Umbilical cord (tissue), 1 donor: ENCODE measurements at regions not wholly inside any gene's neighbourhood (a gene's known extent, or its start where the extent isn't known, plus 50 kb on each side); places are given as distances from the start of the nearest gene placed in this dataset.

Source experiments
- DNase-seq: peaks from one replicate; pipeline ENCODE4 v3.0.0-alpha.2; 2015; ENCODE audit warnings: low spot score

DNA sequence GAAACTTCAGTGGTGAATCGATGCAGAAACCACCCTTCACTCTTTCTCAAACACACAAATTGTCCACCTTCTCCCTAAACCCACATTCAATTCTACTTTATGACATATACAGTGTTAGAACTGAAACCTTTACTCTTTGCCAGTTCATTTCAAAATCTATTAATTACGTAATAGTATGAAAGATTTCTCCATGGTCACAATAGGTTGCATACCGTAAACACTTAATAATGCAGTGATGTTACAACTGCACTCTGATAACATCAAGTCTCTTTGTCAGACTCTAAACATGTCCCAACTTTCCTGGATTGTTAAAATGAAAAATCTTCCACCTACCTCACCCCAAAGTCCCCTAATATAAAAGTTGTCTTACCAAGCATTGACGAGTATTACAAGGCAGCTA is 111.8 kb upstream of the PROK2 start:
- no peak for DNase-seq

DNA sequence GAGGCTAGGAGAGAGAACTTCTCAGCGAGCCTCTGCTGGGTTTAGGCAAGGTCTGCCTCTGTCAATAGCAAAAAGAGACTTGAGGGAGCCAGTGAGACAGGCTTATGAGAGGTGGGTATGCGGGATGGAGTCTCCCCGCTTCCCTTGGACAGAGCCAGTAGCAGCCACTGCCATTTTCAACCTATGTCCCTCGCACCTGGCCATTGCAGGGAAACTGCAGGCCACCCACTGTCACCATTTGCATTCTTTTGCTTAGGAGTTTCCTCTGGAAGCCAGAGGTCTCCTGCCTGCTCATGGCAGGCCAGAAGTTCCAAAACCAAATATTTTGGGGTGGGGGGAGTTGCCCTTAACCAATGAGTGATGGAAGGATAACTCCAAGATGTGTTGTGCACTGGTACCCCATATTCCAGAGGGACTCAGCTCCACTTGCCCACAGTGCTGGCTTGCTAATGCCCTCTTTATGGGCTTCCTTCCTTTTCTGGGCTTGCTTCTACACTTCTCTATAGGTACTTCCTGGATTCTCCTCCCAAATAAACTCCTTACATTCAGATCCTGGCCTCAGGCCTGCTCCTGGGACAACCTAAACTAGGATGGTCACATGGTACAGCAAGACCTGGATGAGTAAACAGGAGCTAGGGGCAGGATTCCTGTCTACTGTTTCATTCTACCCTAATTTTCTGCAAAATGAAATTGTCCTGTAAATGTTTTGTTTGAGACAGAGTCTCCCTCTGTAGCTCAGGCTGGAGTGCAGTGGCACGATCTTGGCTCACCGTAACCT is 108.9 kb upstream of the PROK2 start:
- DNase-seq = no peak

DNA sequence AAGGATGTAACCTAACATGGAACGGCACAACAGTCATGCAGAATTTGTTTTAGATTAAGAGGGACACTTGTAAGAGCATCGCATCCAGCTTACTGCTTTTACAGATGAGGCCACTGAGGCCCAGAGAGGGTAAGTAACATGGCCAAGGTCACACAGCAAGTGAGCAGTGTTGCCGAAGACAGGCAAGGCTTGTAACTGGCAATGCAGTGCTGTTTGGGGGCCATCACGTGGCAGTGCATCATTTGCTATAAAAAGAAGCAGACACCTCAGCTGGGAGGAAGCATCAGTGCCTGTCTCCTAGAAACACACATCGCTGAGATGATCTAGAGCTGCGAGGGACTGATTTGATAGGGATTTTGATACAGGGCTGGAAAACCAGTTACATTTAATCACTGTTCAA is 108.2 kb upstream of the PROK2 start:
- DNase-seq = no peak

DNA sequence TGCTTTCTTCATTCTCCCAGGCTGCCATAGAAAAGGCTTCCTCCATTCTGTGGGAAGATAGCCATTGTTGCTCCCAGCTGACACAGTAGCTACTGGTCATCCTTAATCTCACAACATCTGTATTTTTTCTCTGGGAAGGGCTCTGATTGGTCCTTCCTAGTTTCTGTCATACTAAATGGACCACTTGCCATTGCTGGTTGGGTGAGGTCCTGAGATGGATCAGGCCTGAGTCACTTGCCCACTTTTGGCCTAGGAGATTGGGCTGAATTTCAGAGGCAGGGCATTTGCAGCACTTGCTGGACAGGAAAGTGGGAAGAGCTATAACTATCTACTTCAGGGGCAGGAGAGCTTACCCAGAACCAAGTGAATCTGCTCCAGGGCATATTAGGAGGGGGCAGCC is 106.5 kb upstream of the PROK2 start:
- no peak for DNase-seq

DNA sequence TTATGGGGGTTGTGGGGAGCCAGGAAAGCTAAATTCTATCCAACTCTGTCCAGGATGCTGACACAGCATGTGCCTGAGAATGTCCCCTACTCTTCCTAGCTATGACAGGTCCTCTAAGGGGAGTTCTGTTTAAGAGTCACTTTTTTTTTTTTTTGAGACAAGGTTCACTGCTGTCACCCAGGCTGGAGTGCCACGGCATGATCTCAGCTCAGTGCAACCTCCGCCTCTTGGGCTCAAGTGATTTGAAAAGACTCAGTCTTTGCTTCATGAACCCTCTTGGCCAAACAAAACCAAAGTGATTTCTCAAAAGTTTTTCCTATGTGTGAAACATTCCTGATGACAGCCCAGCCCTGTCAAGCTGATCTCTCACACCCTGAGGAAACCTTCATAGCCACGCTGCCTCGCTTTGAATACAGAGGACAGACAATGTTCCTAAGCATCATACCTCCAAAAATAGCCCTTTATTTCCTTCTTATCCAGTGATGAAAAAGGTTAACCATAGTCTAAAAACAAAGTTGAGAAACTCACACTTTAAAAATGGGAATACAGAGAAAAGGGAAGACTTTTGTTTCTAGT is 105.5 kb upstream of the PROK2 start:
- DNase-seq = no peak

DNA sequence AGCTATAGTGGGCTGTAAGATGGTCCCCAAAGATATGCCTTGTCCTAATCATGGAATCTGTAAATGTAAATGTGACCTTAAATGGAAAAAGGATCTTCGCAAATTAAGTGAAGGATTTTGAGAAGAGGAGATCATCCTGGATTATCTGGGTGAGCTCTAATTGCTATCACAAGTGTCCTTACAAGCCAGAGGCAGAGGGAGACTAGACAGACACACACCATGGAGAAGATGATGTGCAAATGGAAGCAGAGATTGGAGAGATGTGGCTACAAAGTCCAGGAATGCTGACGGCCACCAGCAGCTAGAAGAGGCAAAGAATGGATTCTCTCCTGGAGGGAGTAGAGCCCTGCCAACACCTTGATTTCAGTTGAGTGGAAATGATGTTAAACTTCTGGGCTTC is 102.3 kb upstream of the PROK2 start:
- no peak for DNase-seq

DNA sequence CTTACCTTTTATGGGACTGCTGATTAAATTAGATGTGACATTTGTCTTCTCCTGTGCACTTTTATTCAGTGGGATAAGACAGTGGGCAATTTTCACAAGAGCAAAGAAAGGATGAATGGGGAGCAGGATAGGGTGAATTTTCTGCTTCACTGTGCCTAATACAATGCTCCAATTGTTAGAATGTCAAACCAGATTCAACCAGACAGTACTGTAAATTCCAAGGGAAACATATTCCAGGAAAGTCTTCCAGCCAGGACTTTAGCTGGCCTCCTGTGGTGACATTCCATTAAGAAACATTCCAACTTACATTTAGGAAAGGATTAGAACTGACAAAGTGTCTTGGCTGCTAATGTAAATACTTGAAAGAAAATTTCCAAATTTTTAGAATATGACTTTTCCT is 100.1 kb upstream of the PROK2 start:
- DNase-seq = no peak

DNA sequence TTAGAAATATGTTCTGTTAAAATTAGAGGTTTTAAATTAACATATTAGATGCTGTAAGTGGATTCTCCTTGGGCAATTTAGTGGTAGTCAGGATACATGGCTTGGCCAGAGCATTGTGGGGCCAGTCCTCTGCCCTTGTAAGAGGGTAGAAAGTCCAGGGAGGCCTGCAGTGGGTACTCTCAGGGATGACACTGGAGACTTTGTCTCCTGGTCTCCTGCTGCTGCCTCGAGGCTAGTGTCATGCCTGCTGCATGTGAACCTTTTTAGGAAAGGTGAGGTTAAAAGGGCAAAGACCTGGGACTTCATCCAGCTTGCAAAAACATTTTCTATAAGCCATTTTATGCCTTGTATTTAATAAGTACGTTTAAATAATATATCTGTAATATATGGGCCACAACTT is 96.8 kb upstream of the PROK2 start:
- DNase-seq = no peak

DNA sequence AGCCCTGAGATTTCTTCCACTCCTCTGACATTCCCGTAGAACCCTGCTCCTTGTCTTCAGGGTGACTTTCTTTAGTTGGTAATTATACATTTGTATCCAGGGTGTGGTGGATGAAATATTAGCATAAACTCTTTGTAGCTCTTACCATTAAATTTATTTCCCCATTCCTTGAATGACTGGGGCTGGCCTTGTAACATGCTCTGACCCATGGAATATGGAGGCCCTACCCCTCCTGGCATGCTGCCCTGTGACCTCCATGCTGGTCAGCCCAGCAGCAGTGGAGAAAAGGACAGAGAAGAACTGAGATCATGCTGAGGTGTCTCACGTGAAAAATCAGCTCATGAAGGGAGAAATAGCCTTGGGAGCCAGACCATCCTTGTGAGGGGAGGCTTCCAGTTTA is 96.1 kb upstream of the PROK2 start:
- DNase-seq = no peak

DNA sequence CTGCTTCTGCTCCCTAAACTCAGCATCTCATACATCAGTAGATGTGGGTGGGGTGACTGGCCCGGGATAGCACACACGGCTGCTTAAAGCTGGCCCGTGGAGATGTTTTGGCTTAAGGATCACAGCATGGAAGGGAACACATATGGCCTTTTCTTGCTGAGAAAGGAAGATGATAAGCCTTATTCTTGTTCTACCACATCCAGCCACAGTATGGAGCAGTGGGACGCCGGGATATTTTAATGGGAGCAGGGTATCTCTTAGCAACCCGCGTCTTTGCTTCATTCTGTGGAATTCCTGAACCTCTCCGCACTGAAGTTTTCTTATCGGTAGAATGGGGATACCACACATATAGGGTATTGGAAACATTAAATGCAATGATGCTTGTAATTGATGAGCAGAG is 94.1 kb upstream of the PROK2 start:
- DNase-seq = no peak

DNA sequence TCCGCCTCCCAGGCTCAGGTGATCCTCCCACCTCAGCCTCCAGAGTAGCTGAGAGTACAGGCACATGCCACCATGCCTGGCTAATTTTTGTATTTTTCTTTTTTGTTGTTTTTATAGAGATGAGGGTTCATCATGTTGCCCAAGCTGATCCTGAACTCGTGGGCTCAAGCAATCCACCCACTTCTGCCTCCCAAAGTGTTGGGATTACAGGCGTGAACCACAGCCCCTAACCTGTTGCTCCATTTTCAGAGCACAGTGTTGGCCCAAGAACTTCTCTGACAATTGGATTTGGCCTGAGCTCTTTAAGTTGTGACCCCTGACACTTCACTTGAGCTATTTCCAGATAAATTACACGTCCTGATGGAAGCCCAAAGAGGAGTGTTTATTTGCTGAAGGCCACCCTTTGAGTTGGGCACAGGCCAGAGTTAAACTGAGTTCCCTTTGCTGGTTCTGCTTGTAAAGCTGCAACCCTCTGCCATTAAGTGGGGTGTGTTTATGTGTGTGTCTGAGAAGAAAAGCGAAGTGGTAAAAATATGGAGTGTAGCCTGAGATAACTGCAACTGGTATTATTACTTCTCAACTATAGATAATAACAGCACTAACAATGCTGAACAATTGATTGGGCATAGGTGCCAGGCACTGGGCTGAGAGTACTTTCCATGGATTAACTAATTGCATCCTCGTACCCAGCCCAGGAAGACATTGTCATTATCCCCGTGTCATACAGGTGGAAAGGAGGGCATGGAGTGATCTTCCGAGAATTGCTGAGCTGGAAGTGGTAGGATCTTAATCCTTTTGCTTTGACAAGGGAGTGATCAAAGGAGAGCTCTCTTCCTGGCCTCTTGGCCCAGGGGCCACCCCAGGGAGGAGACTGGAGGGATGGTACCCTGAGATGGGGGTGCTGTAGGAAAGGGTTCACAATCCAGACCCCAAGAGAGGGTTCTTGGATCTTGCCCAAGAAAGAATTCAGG is 91.5 kb upstream of the PROK2 start:
- no peak for DNase-seq

DNA sequence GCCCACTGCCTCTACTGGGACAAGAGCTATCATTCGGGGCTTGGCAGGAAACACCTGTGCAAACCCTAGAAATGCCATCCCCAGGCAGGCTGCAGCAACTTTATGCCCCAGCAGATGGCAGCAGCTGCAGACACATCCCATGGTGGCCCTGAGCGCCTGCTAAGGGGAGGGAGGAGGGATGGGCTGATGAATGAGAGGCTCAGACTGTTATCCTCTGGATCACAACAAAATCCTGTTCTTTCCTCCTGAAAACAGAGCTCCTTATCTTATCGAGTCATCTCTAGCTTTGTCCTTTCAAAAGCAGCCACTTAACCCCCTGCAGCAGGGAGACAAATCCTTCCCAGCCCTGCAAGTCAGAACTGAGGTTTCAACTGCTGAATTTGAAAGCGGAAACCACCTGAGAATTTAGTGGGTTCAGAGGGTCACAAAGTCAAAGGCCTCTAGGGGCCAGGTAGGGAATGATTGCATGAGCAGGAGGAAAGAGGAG is 90.6 kb upstream of the PROK2 start:
- DNase-seq = peak; percentile 78

DNA sequence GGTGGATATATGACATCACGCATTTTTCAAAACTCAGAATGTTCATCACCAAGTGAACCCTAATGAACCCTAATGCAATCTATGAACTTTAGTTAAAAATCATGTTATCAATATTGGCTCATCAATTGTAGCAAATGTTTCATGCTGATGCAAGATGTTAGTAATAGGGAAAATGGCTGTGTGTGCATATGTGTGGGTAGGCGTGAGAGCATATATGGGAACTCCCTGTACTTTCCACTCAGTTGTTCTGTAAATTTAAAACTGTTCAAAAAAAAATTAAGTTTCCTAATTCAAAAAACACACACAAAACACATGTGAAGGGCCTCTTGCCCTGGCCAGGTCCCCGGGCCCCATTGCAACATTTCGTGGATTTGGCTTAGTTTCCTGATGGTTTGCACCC is 89.7 kb upstream of the PROK2 start:
- no peak for DNase-seq

DNA sequence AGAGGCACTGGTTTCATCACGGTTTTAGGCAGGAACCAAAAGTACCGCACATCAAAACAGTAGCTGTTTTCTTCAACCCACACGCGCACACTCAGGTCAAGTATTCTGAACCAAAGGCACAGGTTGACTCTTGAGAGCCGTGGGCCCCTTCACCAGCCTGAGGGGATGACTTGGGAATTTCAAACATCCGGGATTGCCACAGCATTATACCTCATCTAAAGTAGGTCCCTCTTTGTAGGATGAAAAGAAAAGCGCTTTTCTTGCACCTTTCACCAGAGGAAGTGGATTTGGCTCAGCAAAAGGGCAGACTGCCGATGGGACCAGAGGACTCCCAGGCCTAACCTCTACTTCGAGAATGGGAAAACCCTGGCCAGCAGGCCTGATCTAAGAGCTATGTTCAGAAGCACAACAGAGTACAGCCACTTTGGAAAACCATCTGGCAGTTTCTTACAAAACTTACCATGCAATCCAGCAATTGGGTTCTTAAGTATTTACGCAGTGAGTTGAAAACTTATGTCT is 88.2 kb upstream of the PROK2 start:
- DNase-seq = no peak

DNA sequence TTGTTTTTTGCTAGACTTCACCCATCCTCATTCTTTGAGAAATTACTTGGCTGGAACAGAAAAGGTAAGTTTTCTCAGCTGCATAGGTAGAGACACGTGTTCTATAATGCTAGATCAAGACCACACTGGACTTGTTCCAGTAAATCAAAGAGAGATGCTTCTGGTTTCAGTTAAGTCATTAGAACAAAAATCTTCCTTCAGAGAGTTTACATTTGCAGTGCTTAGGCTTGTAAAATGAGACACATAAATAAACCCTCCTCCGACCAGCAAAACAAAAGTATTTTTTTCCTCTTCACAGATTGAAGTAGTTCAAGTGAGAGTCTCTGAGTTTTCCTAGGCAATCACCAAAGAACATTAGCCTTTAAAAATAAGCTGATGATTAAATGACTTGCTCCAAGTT is 87.3 kb upstream of the PROK2 start:
- DNase-seq = no peak

DNA sequence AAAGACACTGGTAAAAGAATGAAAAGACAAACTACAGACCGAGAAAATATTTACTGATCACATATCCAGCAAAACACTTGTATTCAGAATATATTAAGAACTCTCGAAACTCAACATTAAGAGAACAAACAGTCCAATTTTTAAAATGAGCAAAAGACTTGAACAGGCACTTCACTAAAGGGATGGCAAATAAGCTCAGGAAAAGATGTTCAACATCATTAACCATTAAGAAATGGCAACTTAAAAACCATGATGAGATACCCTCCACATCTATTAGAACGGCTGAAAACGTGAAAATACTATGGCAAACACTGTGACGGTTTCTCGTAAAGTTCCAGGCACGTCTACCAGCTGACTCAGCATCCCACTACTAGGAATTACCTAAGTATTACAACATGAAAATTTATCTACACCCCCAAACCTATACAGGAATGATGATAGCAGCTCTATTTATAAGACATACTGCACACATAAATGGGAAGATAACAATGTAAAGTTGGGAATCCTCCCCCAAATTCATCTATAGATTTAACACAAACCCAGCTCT is 86.1 kb upstream of the PROK2 start:
- DNase-seq = no peak

DNA sequence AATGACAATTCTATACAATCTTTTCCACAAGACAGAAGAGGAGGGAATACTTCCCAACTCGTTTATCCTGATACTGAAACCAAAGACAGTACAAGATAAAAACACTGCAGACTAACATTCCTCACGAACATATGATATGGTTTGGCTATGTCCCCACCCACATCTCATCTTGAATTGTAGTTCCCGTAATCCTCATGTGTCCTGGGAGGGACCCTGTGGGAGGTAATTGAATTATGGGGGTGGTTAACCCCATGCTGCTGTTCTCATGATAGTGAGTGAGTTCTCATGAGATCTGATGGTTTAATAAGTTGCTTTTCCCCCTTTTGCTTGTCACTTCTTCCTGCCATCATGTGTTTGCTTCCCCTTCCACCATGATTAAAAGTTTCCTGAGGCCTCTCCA is 83.9 kb upstream of the PROK2 start:
- no peak for DNase-seq

DNA sequence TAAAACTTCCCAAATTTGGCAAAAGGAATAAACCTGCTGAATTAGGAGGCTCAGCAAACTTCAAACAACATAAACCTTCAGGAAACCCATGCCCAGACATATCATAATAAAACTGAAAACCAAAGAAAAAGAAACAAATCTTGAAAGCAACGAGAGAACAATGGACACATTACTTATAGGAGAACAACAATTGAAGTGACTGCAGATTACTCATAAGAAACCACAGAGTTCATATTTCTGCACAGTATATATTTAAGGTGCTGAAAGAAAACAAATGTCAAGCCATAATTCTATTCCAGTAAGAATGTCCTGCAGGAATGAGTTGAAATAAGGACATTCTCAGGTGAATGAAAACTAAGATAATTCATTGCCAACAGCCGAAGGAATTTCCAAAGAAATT is 80.8 kb upstream of the PROK2 start:
- no peak for DNase-seq

DNA sequence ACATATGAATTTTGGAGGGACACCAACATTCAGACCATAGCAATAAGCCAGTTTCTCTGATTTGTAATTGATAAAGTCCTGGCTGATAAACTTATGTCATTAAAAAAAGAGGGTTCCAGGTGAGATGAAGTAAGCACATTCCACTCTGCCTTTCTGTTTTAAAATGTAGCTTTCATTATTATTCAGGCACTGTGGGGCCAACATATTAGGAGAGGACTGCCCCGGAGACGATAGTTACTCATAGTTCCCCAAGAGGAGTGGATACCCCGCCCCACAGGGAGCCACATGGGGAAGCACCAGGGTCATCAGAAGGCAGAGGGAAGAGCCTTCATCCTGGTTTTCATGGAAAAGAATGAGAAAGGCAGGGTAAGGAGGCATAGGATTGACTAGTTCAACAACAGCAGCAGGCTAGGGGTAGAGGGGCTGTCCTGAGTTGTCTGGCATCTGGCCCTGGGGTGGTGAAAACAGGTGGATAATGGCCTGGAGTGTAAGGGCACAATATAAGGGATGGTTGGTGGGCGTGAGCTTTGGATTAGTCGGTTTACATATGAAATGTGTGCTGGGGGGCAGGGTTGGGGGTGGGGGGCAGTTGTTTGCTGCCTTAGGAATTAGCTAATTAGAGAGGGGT is 78.7 kb upstream of the PROK2 start:
- no peak for DNase-seq

DNA sequence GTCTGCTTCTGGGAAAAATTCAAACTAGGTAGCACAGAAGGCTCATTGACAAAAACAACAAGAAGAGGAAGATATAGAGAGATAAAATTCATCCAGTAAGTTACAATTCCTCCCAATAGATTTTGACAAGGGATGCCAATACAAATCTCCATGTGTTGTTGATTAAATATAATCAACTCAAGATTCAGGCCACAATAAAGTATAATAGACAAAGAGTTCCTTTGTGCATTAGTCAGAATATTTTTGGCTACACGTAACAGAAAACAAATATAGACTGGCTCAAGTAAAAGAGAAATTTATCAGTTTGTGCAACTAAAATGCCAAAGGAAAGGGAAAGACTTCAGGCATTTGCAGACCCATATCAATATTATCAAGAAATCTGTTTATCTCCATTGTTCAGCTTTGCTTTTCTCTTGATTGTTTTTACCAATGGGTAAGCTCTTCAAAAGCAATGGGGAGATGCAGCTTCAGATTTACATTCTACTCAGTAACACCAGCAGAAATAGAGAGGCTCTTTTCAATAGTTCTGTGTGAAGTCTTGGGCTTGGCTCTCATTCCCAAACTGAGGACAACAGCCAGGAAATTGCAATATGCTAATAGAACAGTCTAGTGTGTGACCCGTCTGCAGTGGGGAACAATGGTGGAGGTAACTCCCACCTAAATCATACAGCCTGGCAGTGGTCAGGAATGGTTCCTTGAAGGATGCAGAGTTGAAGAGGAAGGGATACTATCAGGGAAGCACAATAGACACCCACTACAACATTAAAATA is 77.6 kb upstream of the PROK2 start:
- DNase-seq = no peak

DNA sequence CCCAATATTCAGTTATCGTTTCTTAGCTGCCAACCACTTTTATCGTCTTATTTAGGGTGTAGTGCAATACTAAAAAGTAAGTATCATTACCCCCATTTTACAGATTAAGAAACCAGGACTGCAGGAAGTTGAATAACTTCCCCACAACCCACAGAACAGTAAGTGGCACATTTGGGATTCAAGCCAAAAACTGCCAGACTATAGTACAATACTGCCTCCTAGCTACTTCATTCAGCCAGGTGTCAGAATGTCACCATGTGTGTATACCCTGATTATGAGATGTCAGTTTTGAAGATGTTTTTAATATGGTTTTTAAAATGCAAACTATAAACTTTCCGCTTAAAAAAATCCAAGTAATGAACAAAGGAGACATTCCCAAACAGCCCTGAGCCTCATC is 74.2 kb upstream of the PROK2 start:
- no peak for DNase-seq
